ENCODE measurements at regions not wholly inside any gene's neighbourhood (a gene's known extent, or its start where the extent isn't known, plus 50 kb on each side); places are given as distances from the start of the nearest gene placed in this dataset.

DNA sequence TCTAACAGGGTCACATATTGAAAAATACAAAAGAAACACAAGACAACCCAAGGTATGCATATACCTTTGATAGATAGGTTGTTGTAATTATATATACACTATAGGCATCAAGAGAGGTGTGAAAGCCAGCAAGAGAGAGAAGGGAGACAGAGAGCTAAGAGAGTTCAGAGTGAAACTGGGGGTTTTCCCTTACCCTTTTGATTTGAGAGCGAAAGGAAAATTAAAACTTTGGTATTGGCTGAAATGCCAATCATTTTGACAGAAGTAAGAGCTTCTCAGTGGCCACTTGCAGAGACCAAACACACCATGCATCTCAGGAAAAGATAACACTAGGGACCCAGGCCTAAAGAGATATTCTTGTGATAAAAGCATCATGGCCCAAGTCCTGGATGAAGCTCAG, 183.6 kb downstream of the SHOX2 start:
- TF ChIP-seq, protein P1, sequence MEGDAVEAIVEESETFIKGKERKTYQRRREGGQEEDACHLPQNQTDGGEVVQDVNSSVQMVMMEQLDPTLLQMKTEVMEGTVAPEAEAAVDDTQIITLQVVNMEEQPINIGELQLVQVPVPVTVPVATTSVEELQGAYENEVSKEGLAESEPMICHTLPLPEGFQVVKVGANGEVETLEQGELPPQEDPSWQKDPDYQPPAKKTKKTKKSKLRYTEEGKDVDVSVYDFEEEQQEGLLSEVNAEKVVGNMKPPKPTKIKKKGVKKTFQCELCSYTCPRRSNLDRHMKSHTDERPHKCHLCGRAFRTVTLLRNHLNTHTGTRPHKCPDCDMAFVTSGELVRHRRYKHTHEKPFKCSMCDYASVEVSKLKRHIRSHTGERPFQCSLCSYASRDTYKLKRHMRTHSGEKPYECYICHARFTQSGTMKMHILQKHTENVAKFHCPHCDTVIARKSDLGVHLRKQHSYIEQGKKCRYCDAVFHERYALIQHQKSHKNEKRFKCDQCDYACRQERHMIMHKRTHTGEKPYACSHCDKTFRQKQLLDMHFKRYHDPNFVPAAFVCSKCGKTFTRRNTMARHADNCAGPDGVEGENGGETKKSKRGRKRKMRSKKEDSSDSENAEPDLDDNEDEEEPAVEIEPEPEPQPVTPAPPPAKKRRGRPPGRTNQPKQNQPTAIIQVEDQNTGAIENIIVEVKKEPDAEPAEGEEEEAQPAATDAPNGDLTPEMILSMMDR (IDR thresholded peaks at IDR 0.05): no peak
- TF ChIP-seq EP300 (IDR thresholded peaks at IDR 0.05): no peak
